Dermis microvascular lymphatic vessel endothelial cell (primary cell): ENCODE measurements at regions not wholly inside any gene's neighbourhood (a gene's known extent, or its start where the extent isn't known, plus 50 kb on each side); places are given as distances from the start of the nearest gene placed in this dataset.

Source experiments
- DNase-seq, 2 donors: peaks; one replicate each; pipeline versions ENCODE4 v3.0.0 to v3.0.0-alpha.2; 2010; ENCODE audit warnings: low read depth in 2 of 2

DNA sequence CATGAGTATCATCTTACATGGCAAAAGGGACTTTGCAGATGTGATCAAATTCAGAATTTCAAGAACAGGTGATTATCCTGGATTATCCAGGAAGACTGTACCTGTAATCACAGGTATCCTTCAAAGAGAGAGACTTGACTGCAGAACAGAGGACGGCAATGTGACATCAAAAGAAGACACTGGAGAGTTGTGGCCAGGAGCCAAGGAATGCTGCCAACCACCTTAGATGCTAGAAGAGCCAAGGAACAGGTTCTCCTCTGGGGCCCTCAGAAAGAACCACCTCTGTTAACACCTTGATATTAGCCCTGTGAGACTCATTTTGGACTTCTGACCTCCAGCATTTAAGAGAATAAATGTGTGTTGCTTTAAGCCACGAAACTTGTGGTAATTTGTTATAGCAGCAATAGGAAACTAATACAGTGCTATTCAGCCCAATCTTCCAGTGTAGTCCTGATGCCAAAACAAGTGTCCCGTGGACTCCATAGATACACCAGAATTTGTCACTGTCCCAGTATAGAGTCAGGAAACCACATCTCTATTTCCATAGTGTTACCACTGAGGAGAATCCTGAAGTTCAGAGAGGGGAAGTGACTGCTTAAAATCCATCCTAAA, 330.6 kb upstream of the TLE3 start:
- DNase-seq: no peak

GRCh38 chr15:70427167-70428120, 329.7 kb upstream of the TLE3 start:
- DNase-seq: no peak

DNA sequence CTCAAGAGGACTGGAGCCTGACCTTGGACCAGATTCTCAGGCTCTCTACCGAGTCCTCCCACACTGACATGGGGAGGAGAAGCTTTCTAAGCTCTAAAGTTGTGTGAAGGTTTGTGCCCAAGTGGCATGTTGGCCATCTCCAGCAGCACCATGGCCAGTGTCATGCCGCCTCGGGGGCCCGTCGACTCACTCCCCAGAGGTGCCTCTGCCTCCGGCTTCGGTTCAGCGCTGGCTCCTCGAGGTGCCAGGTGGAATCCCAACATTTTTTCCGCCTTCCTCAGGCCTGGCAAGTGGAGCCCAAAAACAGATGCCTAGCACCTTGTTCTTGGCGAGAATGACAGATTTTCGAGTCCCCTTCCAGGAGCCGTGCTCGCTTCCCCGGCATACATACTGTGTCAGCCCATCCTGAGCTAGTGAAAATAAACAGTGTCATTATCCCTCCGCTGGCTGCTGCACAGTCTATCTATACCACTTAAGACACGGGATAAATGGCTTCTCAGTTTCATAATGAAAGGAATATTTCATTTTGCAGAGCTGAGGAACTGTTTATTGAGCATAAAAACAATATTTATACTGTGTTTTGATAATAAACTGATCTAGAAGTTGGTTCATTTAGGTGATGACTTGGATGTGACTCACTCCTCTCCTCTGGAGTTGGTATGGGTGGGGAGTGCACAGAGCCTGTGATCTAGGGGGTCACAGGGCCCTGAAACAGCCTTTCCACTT, 328.5 kb upstream of the TLE3 start:
- no peak for DNase-seq

GRCh38 chr15:70424937-70425411, 327.3 kb upstream of the TLE3 start:
- no peak for DNase-seq

DNA sequence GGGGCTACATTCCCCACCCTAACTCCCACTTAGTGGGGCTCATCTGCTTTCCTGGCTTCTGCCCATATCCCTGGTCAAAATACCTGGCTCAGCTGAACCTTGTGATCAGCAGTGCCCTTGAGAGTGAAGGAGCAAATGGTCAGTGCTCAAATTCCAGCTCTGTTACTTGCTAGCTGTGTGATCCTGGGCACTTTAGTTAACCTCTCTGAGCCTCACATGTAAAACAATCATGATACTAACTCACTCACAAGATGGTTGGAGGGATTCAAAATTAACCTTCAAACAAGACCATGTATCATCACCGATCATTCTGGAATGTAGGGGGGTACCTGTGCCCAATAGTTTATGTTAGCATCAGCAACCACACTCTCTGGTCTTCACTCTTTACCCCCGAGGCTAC, 325.6 kb upstream of the TLE3 start:
- DNase-seq: no peak

DNA sequence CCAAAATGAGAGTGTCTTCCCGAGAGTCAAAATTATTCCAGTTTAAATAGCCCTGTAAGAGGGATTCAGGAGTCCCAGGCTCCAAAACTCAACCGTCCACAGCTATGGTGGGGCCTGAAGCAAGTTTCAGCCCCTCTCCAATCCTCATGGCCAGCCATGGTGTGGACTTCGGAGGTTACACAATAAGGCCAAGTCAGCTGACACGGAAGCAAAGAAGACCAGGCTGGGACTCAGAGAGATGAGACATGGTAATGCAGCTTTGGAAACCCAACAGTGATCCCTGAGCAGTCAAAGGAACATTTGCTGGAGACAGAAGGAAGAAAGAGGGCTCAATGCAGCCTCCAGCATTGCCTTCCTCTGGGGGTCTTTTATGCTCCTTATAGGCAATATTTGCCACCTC, 324.6 kb upstream of the TLE3 start:
- no peak for DNase-seq

DNA sequence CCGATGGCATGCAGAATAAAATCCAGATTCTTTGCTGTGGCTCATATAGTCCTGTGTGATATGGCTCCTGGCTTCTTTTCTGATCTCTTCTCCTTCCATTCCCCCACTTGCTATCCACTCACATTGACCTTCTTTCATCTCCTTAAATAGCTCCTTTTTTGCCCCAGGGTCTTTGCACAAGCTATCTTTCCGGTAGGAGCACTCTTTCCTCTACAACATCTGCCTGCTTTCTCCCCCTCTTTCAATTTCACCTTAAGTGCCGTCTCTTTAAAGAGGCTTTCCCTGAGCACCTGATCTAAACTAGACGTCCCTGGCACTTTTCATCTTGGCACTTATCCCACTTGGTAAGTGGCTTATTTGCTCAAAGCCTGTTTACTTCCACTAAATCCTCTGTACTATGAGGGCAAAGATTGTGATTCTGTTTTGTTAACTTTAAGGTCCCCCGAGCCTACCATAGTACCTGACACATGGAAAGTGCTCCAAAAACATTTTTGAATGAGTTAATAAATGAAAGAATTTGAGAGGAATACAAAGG, 323.3 kb upstream of the TLE3 start:
- no peak for DNase-seq

DNA sequence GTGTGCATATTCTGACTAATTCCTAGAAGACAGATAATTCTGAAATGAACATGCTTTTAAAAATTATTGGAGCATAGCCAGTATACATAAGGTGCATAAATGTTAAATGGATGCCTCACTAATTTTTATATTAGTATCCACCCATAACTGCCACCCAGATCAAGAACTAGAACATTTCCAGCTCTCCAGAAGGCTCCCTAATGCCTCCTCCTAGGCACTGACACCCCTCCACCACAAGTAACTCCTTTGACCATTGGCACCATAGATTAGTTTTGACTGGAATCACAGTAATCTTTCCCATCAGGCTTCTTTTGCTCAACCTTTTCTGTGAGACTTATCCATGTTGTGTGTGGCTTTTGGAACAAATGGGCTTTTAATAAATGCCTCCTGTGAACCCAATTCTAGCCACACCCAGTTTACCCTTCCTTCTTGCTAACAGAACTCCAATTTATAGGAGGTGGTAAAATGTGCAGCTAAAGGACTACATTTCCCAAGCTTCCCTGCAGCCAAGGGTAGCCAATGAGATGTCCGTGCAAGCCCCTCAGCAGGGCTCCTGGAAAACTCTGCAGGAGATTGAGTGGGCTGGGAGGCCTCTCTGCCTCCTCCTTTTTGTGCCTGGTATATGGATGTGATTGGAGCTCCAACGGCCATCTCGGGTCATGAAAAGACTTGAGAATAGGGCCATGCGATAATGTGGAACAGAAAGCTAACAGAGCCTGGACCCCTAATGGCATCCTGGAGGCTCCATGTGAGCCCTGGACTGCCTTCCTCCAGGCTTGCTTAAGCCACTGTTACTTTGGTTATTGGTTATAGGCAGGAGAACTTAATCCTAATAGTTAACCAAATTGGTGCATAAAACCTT, 322.6 kb upstream of the TLE3 start:
- no peak for DNase-seq

GRCh38 chr15:70418943-70419342, 321.2 kb upstream of the TLE3 start:
- DNase-seq: no peak

DNA sequence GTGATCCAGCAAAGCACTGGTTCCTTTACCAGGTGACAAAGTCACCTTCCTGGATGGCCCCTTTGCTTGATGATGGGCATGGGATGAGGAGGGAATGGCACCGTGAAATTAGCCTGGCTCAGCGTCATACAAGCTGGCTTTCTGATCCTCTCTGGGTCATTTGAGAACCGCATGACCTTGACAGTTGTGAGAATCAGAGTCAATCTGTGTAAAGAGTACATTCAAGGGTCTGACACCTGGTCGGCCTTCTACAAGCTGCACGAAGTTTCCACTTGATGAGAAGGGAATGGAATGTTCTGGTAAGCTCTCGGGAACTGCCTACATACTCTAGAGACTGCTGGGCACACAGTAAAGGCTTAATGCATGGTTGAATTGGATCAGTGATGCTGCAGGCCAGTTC, 319.8 kb upstream of the TLE3 start:
- DNase-seq: no peak

GRCh38 chr15:70416829-70417228, 319.1 kb upstream of the TLE3 start:
- no peak for DNase-seq

- no peak for DNase-seq
These were observed 317.7 kb upstream of the TLE3 start for GRCh38 chr15:70415398-70415797.

DNA sequence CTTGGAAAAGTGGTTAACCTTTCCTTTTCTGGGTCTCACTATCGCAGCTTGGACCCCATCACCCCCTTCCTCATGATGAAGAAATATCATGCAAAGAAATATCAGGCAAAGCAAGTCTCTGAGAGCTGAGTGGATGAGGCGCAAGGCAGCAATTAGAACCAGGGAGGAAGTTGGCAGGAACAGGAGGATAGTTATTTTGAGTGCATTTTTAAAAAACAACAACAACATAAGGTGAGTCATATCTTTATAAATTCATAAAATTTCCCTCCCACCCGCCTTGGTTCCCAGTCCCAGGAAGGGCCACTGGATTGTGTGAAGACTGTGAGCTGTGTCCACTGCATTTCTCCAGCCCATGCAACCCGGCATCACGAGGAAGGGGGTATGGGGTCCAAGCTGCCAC, 316.9 kb upstream of the TLE3 start:
- DNase-seq: no peak

GRCh38 chr15:70412794-70413193, 315.1 kb upstream of the TLE3 start:
- no peak for DNase-seq

DNA sequence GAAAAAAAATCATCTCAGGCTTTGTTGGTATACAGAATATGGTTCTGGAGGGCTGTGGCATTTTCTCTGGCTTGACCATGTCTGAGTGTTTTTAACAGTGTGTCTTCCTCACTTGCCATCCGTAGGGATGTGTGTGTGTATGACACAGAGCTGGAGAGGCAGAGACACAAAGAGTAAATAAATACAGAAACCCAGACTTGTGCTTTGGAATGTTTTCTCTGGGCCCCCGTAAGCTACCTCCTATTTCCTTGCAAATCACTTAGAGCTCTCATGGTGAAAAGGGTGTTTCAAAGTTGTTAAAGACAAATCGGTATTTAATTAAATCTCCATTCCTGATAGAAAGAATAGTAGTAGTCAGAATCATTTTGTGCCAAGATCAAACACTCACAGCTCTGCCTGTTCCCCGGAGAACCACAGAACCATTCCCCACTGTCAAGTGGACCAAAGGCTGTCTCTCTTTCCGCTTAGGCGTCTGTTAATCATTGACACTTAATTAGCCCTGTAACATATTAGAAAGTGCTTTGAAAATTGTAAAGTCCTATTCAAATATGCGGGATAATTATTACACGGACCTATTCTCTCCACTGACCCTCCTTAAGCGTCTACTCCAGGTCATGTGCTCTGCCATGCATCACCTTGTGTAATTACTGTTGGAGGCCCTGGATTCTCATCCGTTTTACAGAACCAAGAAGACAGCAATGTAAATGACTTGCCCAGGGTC, 313.6 kb upstream of the TLE3 start:
- no peak for DNase-seq

DNA sequence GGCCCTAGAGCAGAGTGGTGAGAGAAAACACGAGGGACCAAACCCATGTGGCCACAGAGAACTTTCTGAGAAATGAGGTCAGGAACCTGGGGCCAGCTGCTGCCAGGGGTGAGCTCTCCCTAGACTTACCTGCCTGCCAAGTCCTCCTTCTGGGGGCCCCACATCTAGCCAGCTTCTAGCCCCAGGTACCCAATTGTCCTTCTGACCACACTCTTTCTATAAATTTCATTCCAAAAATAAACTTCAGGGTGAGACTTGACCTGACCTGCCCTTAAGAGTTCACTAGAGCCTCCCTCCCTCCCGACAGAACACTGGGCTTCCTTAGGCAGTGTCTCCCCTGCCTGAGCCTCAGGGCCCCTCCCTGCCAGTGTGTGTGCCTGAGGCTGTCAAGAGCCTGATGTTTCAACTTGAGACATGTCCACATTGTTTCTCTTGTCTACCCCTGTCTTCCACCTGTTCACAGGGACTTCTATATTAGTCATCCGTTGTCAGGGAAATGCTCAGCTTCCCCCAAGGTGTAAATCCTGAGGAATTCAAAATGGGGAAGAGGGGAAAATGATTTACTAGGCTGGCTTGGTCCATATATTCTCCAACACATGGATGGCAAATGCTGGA, 312.8 kb upstream of the TLE3 start:
- no peak for DNase-seq

DNA sequence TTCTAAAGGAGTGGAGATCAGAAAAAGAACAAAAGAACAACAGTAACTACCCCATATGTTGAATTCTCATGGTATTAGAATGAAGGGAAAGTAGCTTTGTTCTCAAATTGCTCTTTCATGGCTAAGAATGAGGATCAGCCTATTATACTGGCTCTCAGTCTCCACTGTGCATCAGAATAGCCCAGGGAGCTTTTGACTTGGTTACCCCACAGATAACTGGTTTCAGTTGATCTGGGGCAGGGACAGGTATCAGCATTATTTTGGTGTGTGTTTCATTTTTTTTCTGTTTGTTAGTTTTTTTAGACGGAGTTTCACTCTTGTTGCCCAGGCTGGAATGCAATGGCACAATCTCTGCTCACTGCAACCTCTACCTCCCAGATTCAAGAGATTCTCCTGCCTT, 311.7 kb upstream of the TLE3 start:
- DNase-seq: no peak

DNA sequence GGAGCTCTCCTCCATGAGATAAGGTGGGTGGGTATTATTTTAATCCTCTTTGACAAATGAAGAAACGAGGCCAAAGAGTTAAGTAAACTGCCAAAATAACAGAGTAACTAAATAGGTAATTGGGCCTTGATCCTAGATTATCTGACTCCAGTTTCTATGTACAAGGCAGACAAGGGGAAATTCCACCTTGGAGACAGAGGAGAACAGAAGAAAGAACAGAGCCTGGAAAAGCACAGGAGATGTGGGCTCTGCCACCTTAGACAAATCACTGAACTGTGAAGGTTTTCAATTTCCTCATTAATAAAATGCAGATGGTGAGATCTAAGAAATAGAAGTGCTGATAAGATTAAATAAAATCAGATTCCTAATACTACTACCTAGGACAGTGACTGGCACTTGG, 310.2 kb upstream of the TLE3 start:
- no peak for DNase-seq

DNA sequence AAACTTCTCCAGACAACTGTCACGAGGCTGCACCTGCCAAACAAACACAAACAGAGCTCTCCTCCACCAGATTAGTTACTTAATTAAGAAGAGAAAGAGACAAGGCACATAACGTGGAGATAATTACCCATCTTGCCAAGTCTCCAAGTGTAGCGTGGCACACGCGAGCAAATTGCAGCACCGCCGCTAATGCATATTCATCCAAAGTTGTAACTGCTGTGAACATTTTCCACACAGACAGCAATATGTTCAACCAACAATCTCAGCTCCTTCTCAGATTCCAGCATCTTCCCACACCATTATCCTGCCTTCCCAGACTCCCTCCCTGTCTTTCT, 309.6 kb upstream of the TLE3 start:
- no peak for DNase-seq
